ENCODE measurements at regions not wholly inside any gene's neighbourhood (a gene's known extent, or its start where the extent isn't known, plus 50 kb on each side); places are given as distances from the start of the nearest gene placed in this dataset.

GRCh38 chr20:53657279-53657678 is 63.6 kb upstream of the ZNF217 start:
- TF ChIP-seq EZH2 (IDR thresholded peaks at IDR 0.05; ENCODE audit: insufficient read depth, poor library complexity, severe bottlenecking) (no peak), EZH2phosphoT487 (IDR thresholded peaks at IDR 0.05; ENCODE audit: insufficient read depth, low read depth) (no peak)
